ENCODE measurements at regions not wholly inside any gene's neighbourhood (a gene's known extent, or its start where the extent isn't known, plus 50 kb on each side); places are given as distances from the start of the nearest gene placed in this dataset.

GRCh38 chrX:45771560-45772340 lies 571.1 kb upstream of the DIPK2B start:
- DNase-seq (ENCODE audit: low spot score): no peak

- DNase-seq (ENCODE audit: low spot score): no peak
Measured at GRCh38 chrX:45771114-45771513, 570.4 kb upstream of the DIPK2B start.

GRCh38 chrX:45769761-45770582 lies 569.3 kb upstream of the DIPK2B start:
- no peak for DNase-seq (ENCODE audit: low spot score)

- DNase-seq (ENCODE audit: low spot score): no peak
Measured at GRCh38 chrX:45768666-45769236, 568.1 kb upstream of the DIPK2B start.

- DNase-seq (ENCODE audit: low spot score): peak; percentile 15
Measured at GRCh38 chrX:45766981-45767501, 566.4 kb upstream of the DIPK2B start.

GRCh38 chrX:45765767-45766166 lies 565.1 kb upstream of the DIPK2B start:
- no peak for DNase-seq (ENCODE audit: low spot score)

- DNase-seq (ENCODE audit: low spot score): no peak
Measured at GRCh38 chrX:45765281-45765680, 564.6 kb upstream of the DIPK2B start.

- DNase-seq (ENCODE audit: low spot score): no peak
Measured at GRCh38 chrX:45762699-45763647, 562.3 kb upstream of the DIPK2B start.

- DNase-seq (ENCODE audit: low spot score): no peak
Measured at GRCh38 chrX:45761920-45762319, 561.2 kb upstream of the DIPK2B start.

- no peak for DNase-seq (ENCODE audit: low spot score)
Measured at GRCh38 chrX:45760187-45760742, 559.6 kb upstream of the DIPK2B start.

- DNase-seq (ENCODE audit: low spot score): no peak
Measured at GRCh38 chrX:45758738-45759397, 558.2 kb upstream of the DIPK2B start.

GRCh38 chrX:45758319-45758718 lies 557.6 kb upstream of the DIPK2B start:
- DNase-seq (ENCODE audit: low spot score): no peak

GRCh38 chrX:45757272-45757671 lies 556.6 kb upstream of the DIPK2B start:
- DNase-seq (ENCODE audit: low spot score): no peak

GRCh38 chrX:45756557-45756956 lies 555.9 kb upstream of the DIPK2B start:
- no peak for DNase-seq (ENCODE audit: low spot score)

GRCh38 chrX:45755703-45756102 lies 555.0 kb upstream of the DIPK2B start:
- DNase-seq (ENCODE audit: low spot score): no peak

GRCh38 chrX:45751156-45751555 lies 550.5 kb upstream of the DIPK2B start:
- DNase-seq (ENCODE audit: low spot score): no peak

- no peak for DNase-seq (ENCODE audit: low spot score)
Measured at GRCh38 chrX:45750639-45751038, 550.0 kb upstream of the DIPK2B start.

- DNase-seq (ENCODE audit: low spot score): no peak
Measured at GRCh38 chrX:45749375-45749774, 548.7 kb upstream of the DIPK2B start.

GRCh38 chrX:45748369-45748774 lies 547.7 kb upstream of the DIPK2B start:
- DNase-seq (ENCODE audit: low spot score): no peak

GRCh38 chrX:45747905-45748304 lies 547.2 kb upstream of the DIPK2B start:
- DNase-seq (ENCODE audit: low spot score): no peak

GRCh38 chrX:45745479-45745878 lies 544.8 kb upstream of the DIPK2B start:
- DNase-seq (ENCODE audit: low spot score): no peak
